CD4-positive, alpha-beta T cell treated with Interleukin-4 for 4 hours (primary cell): ENCODE measurements at regions not wholly inside any gene's neighbourhood (a gene's known extent, or its start where the extent isn't known, plus 50 kb on each side); places are given as distances from the start of the nearest gene placed in this dataset.

ENCODE experiments used
- DNase-seq: peaks from one replicate; pipeline ENCODE4 v3.0.0-alpha.2; 2020

- DNase-seq, result no peak
Observed at GRCh38 chr1:212192261-212192998, 92.8 kb upstream of the PPP2R5A start.

GRCh38 chr1:212196355-212196754, 88.9 kb upstream of the PPP2R5A start:
- DNase-seq, result no peak

GRCh38 chr1:212201461-212201860, 83.7 kb upstream of the PPP2R5A start:
- no peak for DNase-seq

GRCh38 chr1:212203630-212204029, 81.6 kb upstream of the PPP2R5A start:
- no peak for DNase-seq

GRCh38 chr1:212205006-212205405, 80.2 kb upstream of the PPP2R5A start:
- no peak for DNase-seq

GRCh38 chr1:212205843-212206242, 79.4 kb upstream of the PPP2R5A start:
- no peak for DNase-seq

GRCh38 chr1:212207118-212207517, 78.1 kb upstream of the PPP2R5A start:
- no peak for DNase-seq

GRCh38 chr1:212207822-212208520, 77.2 kb upstream of the PPP2R5A start:
- no peak for DNase-seq

GRCh38 chr1:212208978-212209644, 76.1 kb upstream of the PPP2R5A start:
- DNase-seq, result no peak

GRCh38 chr1:212211371-212211770, 73.8 kb upstream of the PPP2R5A start:
- no peak for DNase-seq

- DNase-seq, result no peak
Observed at GRCh38 chr1:212212343-212212742, 72.9 kb upstream of the PPP2R5A start.

- DNase-seq, result no peak
Observed at GRCh38 chr1:212212906-212213305, 72.3 kb upstream of the PPP2R5A start.

- no peak for DNase-seq
Observed at GRCh38 chr1:212213784-212214183, 71.4 kb upstream of the PPP2R5A start.

GRCh38 chr1:212214325-212214724, 70.9 kb upstream of the PPP2R5A start:
- DNase-seq, result no peak

GRCh38 chr1:212215910-212216309, 69.3 kb upstream of the PPP2R5A start:
- no peak for DNase-seq

- DNase-seq, result no peak
Observed at GRCh38 chr1:212217633-212218032, 67.6 kb upstream of the PPP2R5A start.

GRCh38 chr1:212218065-212218464, 67.1 kb upstream of the PPP2R5A start:
- no peak for DNase-seq

- no peak for DNase-seq
Observed at GRCh38 chr1:212218911-212219310, 66.3 kb upstream of the PPP2R5A start.

- DNase-seq, result no peak
Observed at GRCh38 chr1:212219679-212220463, 65.3 kb upstream of the PPP2R5A start.

- DNase-seq, result no peak
Observed at GRCh38 chr1:212221801-212222200, 63.4 kb upstream of the PPP2R5A start.

- no peak for DNase-seq
Observed at GRCh38 chr1:212224102-212224501, 61.1 kb upstream of the PPP2R5A start.

GRCh38 chr1:212225416-212225815, 59.8 kb upstream of the PPP2R5A start:
- peak; percentile 62 for DNase-seq

- DNase-seq, result no peak
Observed at GRCh38 chr1:212225871-212226302, 59.3 kb upstream of the PPP2R5A start.
